SK-N-SH treated with all-trans-retinoic acid at 6 μM for 48 hours (cell line): ENCODE measurements at regions not wholly inside any gene's neighbourhood (a gene's known extent, or its start where the extent isn't known, plus 50 kb on each side); places are given as distances from the start of the nearest gene placed in this dataset.

ENCODE experiments used
- ATAC-seq: fragments of 200-7000 bp; cut with Tn5 transposase; 3 replicates; pipeline ENCODE4 v1.9.1; 2020; ENCODE audit warnings: mild to moderate bottlenecking, moderate library complexity
- ARNTL ChIP-seq: fragments of 450-650 bp; formaldehyde crosslinking; IDR thresholded peaks from 2 replicates; pipeline ENCODE4 v1.5.0; 2020; ENCODE audit warnings: low read depth, mild to moderate bottlenecking, moderate library complexity, borderline replicate concordance
- BACH2 ChIP-seq: fragments of 250-450 bp; sonication (Bioruptor Pico); IDR thresholded peaks from 2 replicates; pipeline ENCODE4 v1.9.0; 2021; ENCODE audit warnings: mild to moderate bottlenecking, borderline replicate concordance
- CREB5 ChIP-seq: fragments of 250-450 bp; sonication (Bioruptor Pico); IDR thresholded peaks from 2 replicates; pipeline ENCODE4 v1.5.1; 2020; ENCODE audit warnings: low read depth, mild to moderate bottlenecking, moderate library complexity
- CSDC2 ChIP-seq: fragments of 250-450 bp; sonication (Bioruptor Pico); IDR thresholded peaks from 2 replicates; pipeline ENCODE4 v1.5.0; 2020; ENCODE audit warnings: mild to moderate bottlenecking, moderate library complexity
- CSRNP3 ChIP-seq: fragments of 250-450 bp; sonication (Bioruptor Pico); IDR thresholded peaks from 2 replicates; pipeline ENCODE4 v1.5.1; 2021; ENCODE audit warnings: mild to moderate bottlenecking, moderate library complexity
- GLIS3 ChIP-seq: fragments of 250-450 bp; sonication (Bioruptor Pico); IDR thresholded peaks from 2 replicates; pipeline ENCODE4 v1.5.0; 2020; ENCODE audit warnings: mild to moderate bottlenecking, moderate library complexity
- ISL1 ChIP-seq: fragments of 250-450 bp; sonication (Bioruptor Pico); IDR thresholded peaks from 2 replicates; pipeline ENCODE4 v2.1.2; 2022; ENCODE audit warnings: mild to moderate bottlenecking, moderate library complexity
- OSR1 ChIP-seq: fragments of 250-450 bp; sonication (Bioruptor Pico); IDR thresholded peaks from 2 replicates; pipeline ENCODE4 v1.8.0; 2022; ENCODE audit warnings: moderate library complexity, mild to moderate bottlenecking, inconsistent platforms
- PATZ1 ChIP-seq: fragments of 250-450 bp; sonication (Bioruptor Pico); IDR thresholded peaks from 2 replicates; pipeline ENCODE4 v1.8.0; 2020; ENCODE audit warnings: mild to moderate bottlenecking, moderate library complexity, borderline replicate concordance
- POU6F1 ChIP-seq: fragments of 250-450 bp; sonication (Bioruptor Pico); IDR thresholded peaks from 2 replicates; pipeline ENCODE4 v1.8.0; 2021; ENCODE audit warnings: low read depth, mild to moderate bottlenecking, moderate library complexity, borderline replicate concordance
- PPARA ChIP-seq: fragments of 250-450 bp; sonication (Bioruptor Pico); IDR thresholded peaks from 2 replicates; pipeline ENCODE4 v1.5.0; 2020; ENCODE audit warnings: mild to moderate bottlenecking, borderline replicate concordance
- RARB ChIP-seq: fragments of 250-450 bp; sonication (Bioruptor Pico); IDR thresholded peaks from 2 replicates; pipeline ENCODE4 v1.8.0; 2021; ENCODE audit warnings: mild to moderate bottlenecking, moderate library complexity
- SNAI2 ChIP-seq: fragments of 250-450 bp; sonication (Bioruptor Pico); IDR thresholded peaks from 2 replicates; pipeline ENCODE4 v1.5.0; 2020; ENCODE audit warnings: mild to moderate bottlenecking, moderate library complexity
- TCF4 ChIP-seq: fragments of 250-450 bp; sonication (Bioruptor Pico); IDR thresholded peaks from 2 replicates; pipeline ENCODE4 v1.8.0; 2021; ENCODE audit warnings: mild to moderate bottlenecking, moderate library complexity, borderline replicate concordance
- TOX ChIP-seq: fragments of 250-450 bp; sonication (Bioruptor Pico); IDR thresholded peaks from 2 replicates; pipeline ENCODE4 v1.8.0; 2021; ENCODE audit warnings: mild to moderate bottlenecking, moderate library complexity, borderline replicate concordance
- TSHZ2 ChIP-seq: fragments of 250-450 bp; sonication (Bioruptor Pico); IDR thresholded peaks from 2 replicates; pipeline ENCODE4 v1.5.0; 2020; ENCODE audit warnings: mild to moderate bottlenecking, moderate library complexity
- ZC3H10 ChIP-seq: fragments of 250-450 bp; sonication (Bioruptor Pico); IDR thresholded peaks from 2 replicates; pipeline ENCODE4 v1.5.1; 2021; ENCODE audit warnings: mild to moderate bottlenecking, moderate library complexity
- ZFP3 ChIP-seq: fragments of 250-450 bp; sonication (Bioruptor Pico); IDR thresholded peaks from 2 replicates; pipeline ENCODE4 v1.5.0; 2020; ENCODE audit warnings: mild to moderate bottlenecking, moderate library complexity
- ZFP30 ChIP-seq: fragments of 450-650 bp; formaldehyde crosslinking; IDR thresholded peaks from 2 replicates; pipeline ENCODE4 v1.5.0; 2022; ENCODE audit warnings: mild to moderate bottlenecking, moderate library complexity
- ZNF565 ChIP-seq: fragments of 450-650 bp; formaldehyde crosslinking; conservative IDR thresholded peaks from 2 replicates; pipeline ENCODE4 v1.5.0; 2020; ENCODE audit warnings: low read depth, mild to moderate bottlenecking, moderate library complexity
- ZNF70 ChIP-seq: fragments of 450-650 bp; formaldehyde crosslinking; IDR thresholded peaks from 2 replicates; pipeline ENCODE4 v1.5.0; 2020; ENCODE audit warnings: mild to moderate bottlenecking, moderate library complexity
- ZNF8 ChIP-seq: fragments of 450-650 bp; formaldehyde crosslinking; IDR thresholded peaks from 2 replicates; pipeline ENCODE4 v1.5.0; 2020; ENCODE audit warnings: mild to moderate bottlenecking, moderate library complexity

GRCh38 chr6:168919470-168920179, 334.0 kb downstream of the THBS2 start:
- no peak for TF ChIP-seq ZC3H10 (CRISPR knock-in tag)
- TF ChIP-seq CSRNP3 (CRISPR knock-in tag): no peak
- no peak for TF ChIP-seq ZNF8 (CRISPR knock-in tag)
- no peak for TF ChIP-seq TCF4 (CRISPR knock-in tag)
- no peak for TF ChIP-seq GLIS3 (CRISPR knock-in tag)
- no peak for TF ChIP-seq POU6F1 (CRISPR knock-in tag)
- TF ChIP-seq ZNF565 (CRISPR knock-in tag): no peak
- no peak for TF ChIP-seq BACH2 (CRISPR knock-in tag)
- no peak for TF ChIP-seq TSHZ2 (CRISPR knock-in tag)
- TF ChIP-seq RARB (CRISPR knock-in tag): no peak
- no peak for TF ChIP-seq SNAI2 (CRISPR knock-in tag)
- no peak for TF ChIP-seq ZFP30 (CRISPR knock-in tag)
- TF ChIP-seq CSDC2: no peak
- no peak for TF ChIP-seq ARNTL (CRISPR knock-in tag)
- no peak for TF ChIP-seq ISL1 (CRISPR knock-in tag)
- no peak for TF ChIP-seq OSR1
- no peak for TF ChIP-seq ZNF70 (CRISPR knock-in tag)
- no peak for ATAC-seq

GRCh38 chr6:168916576-168917211, 337.0 kb downstream of the THBS2 start:
- TF ChIP-seq TOX (CRISPR knock-in tag) (no peak), TCF4 (CRISPR knock-in tag) (no peak), PPARA (CRISPR knock-in tag) (no peak), BACH2 (CRISPR knock-in tag) (no peak), SNAI2 (CRISPR knock-in tag) (no peak), CSDC2 (no peak), TSHZ2 (CRISPR knock-in tag) (no peak), ZC3H10 (CRISPR knock-in tag) (no peak), RARB (CRISPR knock-in tag) (no peak), ZFP3 (CRISPR knock-in tag) (no peak)

GRCh38 chr6:168915855-168916254, 337.8 kb downstream of the THBS2 start:
- ATAC-seq: no peak
- no peak for TF ChIP-seq RARB (CRISPR knock-in tag)
- no peak for TF ChIP-seq ZNF8 (CRISPR knock-in tag)
- no peak for TF ChIP-seq TCF4 (CRISPR knock-in tag)
- TF ChIP-seq ZC3H10 (CRISPR knock-in tag): no peak
- no peak for TF ChIP-seq CSDC2
- no peak for TF ChIP-seq TOX (CRISPR knock-in tag)
- TF ChIP-seq ISL1 (CRISPR knock-in tag): no peak
- no peak for TF ChIP-seq ZNF70 (CRISPR knock-in tag)
- no peak for TF ChIP-seq SNAI2 (CRISPR knock-in tag)
- TF ChIP-seq GLIS3 (CRISPR knock-in tag): no peak
- no peak for TF ChIP-seq ZNF565 (CRISPR knock-in tag)
- TF ChIP-seq CREB5: no peak
- TF ChIP-seq ARNTL (CRISPR knock-in tag): no peak
- TF ChIP-seq PATZ1 (CRISPR knock-in tag): no peak
- no peak for TF ChIP-seq PPARA (CRISPR knock-in tag)
- TF ChIP-seq ZFP3 (CRISPR knock-in tag): no peak

More at GRCh38 chr6:168916576-168917211, 337.0 kb downstream of the THBS2 start:
- no peak for ATAC-seq
